Stimulated activated CD8-positive, alpha-beta memory T cell treated with anti-CD3 and anti-CD28 coated beads, Interleukin-15, amount 100 ng/mL, for 4 hours (primary cell): ENCODE measurements at regions not wholly inside any gene's neighbourhood (a gene's known extent, or its start where the extent isn't known, plus 50 kb on each side); places are given as distances from the start of the nearest gene placed in this dataset.
"Not testable (repeated sequence)": the region's sequence is repeated elsewhere in the genome, so short reads cannot be mapped to it uniquely, and the experiment has no call there.

ENCODE experiments used
- DNase-seq, 2 donors: peaks; one replicate each; pipeline ENCODE4 v3.0.0-alpha.2; 2020; ENCODE audit warnings: low read depth in 2 of 2

GRCh38 chr16:72729552-72729951 is 318.4 kb downstream of the ZFHX3 start:
- not testable (repeated sequence) for DNase-seq

DNA sequence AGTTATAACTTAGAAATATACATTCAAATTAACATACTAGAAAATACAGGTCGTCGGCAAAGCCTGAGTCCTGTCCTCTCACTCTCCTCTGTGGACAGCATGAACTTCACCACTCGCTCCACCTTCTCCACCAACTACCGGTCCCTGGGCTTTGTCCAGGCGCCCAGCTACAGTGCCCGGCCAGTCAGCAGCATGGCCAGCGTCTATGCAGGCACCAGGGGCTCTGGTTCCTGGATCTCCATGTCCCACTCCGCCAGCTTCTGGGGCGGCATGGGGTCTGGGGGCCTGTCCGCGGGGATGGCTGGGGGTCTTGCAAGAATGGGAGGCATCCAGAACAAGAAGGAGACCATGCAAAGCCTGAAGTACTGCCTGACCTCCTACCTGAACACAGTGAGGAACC is 319.4 kb downstream of the ZFHX3 start:
- no peak for DNase-seq

- DNase-seq: no peak
Measured at GRCh38 chr16:72727565-72727964, 320.4 kb downstream of the ZFHX3 start.

DNA sequence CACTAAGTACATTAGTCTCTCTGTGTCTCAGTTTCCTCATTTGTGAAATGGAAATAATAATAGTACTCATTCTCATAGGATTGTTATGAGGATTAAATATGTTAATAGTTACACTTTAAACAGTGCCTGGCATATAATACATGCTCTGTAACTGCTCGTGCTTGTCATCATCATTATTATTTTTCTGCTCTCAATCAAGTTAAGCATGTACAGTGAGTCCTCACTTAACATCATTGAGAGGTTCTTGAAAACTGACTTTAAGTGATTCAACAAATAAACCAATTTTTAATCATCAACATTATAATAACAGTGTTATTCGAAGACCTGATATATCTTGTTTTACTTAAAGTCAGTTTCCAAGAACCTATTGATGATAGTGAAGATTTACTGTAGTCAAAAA is 322.3 kb downstream of the ZFHX3 start:
- DNase-seq: no peak

DNA sequence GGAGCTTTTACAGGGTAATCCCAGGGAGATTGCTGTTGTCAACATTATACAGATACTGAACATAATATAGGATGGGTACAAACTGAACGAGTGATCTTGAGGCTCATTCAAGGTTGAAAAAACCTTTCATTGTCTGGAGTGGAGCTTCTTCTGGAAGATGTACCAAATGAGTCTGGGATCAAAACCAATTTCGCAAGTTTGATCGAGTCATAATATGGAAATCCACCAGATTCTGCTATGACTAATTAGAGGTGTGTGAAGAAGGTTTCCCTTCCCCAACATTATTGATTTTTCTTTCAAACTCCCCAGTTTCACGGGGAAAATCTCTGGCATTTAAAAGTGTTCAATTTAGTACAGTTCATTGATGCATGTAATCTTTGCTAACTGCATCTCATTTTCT is 324.1 kb downstream of the ZFHX3 start:
- DNase-seq: no peak

GRCh38 chr16:72722552-72722951 is 325.4 kb downstream of the ZFHX3 start:
- no peak for DNase-seq

DNA sequence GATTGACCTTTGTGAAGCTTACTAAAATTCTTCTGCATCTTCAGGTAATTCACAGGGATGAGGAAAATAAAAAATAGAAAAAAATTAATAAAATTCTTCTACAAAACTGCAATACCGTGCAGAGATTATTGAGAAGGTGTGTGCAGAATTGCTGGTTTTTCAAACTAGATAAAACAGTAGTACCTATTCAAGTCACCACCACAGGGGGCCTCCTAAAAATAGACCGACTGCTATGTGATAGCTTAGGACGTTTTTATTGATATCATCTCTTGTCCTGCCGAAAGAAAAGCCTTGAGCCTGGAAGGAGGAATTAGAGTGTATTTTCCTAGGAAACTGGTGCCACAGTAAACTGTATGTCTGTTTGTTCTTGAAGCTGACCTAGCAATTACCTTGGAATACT is 325.9 kb downstream of the ZFHX3 start:
- no peak for DNase-seq

DNA sequence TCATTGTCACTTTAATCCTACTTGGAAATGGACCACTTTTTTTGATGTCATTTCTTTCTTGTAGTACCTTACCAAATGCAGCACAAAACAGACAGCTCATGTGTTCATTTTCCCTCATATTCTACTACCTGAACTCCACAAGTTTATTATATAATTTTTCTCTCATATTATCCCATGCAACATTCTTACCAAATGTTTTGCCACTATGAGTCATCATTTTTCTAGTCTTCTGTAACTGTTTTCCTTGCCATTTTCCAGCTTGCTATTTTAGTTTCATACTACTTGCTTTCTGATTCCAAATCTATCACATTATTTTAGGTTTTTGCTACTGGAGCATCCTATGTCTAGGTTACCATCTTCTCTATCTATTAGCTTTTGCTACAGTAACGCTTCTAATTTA is 332.7 kb downstream of the ZFHX3 start:
- no peak for DNase-seq

- DNase-seq: no peak
Measured at GRCh38 chr16:72711823-72712222, 336.1 kb downstream of the ZFHX3 start.

DNA sequence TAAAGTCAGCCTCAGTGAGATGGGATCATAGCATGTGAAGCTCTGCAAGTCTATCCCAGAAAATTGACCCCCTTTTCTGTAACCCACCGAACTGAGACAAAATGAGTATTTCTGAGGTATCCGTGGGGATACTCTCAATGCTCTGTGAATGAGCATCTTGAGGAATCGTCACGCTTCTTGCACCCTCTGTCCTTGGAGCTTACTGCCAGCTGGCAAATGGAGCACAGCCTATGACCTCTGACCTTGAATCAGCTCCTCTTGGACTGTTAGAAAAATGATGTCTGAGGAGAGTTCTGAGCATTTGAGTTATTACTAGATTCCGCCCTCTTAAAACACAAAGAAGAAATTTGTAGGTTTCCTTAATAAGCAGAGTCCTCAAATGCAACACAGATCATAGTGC is 342.1 kb downstream of the ZFHX3 start:
- DNase-seq: no peak

DNA sequence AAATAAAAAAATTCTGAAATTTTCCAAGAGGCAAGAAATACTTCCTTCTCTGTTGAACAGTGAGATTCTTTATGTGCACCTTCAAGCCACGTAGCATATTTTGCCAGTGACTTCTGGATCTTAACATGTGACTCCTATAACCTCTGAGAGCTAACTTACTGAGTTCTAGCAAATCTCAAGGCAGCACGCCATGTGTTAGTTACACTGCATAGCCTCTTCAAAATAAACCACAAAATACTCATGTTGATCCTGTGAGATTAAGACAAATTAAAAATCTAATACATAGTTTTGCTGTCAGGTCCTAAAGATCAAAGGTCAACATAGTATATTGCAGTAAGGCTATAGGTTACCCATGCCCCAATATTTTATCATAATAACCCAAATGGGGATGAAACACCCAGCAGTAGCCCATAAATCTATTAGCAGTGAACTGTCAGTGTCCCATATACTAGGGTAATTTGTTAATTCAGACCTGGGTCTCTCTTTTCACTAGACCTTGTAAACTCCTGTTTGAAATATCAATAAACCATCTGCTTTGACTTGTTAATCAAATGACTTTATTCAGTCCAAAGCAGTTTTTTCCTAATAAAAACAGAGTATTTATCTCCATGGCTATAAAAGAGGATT is 343.1 kb downstream of the ZFHX3 start:
- no peak for DNase-seq

- no peak for DNase-seq
Measured at GRCh38 chr16:72689851-72690250, 358.1 kb downstream of the ZFHX3 start.

GRCh38 chr16:72680732-72681131 is 367.2 kb downstream of the ZFHX3 start:
- DNase-seq: no peak

GRCh38 chr16:72679856-72680255 is 368.1 kb downstream of the ZFHX3 start:
- no peak for DNase-seq

DNA sequence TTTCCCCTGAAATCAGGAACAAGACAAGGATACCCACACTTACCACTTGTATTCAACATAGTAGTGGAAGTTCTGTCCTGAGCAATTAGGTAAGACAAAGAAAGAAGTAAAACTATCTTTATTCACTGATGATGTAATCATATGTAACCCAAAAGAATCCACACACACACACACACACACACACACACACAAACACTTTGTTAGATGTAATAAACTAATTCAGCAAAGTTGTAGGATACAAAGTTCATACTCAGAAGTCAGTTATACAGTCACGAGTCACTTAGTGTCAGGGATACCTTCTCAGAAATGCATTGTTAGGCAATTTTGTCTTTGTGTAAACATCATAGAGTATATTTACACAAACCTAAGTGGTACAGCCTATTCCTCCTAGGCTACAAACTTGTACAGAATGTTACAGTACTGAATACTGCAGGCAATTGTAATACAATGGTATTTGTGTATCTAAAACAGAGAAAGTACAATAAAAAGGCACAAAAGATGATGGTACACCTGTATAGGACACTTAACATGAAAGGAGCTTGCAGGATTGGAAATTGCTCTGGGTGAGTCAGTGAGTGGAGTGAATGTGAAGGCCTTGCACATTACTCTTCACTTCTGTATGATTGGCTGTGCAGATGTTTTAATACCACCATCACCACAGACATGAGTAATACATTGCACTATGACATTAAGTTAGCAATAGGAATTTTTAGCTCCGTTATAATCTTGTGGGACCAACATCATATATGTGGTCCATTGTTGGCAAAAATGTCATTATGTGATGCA is 370.1 kb downstream of the ZFHX3 start:
- no peak for DNase-seq

DNA sequence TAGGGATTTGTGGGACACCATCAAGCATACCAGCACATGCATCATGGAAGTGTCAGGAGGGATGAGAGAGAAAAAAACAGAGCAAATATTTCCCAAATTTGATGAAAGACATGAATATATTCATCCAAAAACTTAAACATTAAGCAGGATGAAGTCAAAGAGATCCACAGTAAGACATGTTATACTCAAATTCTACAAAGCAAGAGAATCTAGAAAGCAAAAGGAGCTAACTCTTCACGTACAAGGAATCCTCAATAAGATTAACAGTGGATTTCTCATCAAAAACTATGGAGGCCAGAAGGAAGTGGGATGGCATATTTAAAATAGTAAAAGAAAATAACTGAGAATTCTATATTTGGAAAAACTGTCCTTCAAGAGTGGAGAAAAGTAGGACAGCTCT is 374.8 kb downstream of the ZFHX3 start:
- no peak for DNase-seq

DNA sequence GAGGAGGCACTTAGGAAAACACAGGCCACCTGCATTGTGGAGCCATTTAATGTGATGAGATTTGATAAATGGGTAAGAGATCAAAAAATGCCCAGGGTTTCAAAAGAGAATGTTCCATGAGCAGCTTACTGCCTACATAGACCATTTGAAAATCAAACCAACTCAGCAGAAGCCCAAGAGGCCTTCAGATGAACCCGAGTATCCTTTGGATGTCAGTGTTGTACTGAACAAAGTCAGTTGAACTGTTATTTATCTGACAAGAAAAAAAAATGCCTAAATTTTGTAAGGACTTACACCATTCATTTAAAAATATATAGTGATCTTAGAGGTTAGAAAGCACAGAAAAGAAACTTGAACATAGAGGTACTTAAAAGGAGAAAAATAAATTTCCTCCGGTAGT is 381.7 kb downstream of the ZFHX3 start:
- no peak for DNase-seq

GRCh38 chr16:72665701-72666100 is 382.2 kb downstream of the ZFHX3 start:
- no peak for DNase-seq

DNA sequence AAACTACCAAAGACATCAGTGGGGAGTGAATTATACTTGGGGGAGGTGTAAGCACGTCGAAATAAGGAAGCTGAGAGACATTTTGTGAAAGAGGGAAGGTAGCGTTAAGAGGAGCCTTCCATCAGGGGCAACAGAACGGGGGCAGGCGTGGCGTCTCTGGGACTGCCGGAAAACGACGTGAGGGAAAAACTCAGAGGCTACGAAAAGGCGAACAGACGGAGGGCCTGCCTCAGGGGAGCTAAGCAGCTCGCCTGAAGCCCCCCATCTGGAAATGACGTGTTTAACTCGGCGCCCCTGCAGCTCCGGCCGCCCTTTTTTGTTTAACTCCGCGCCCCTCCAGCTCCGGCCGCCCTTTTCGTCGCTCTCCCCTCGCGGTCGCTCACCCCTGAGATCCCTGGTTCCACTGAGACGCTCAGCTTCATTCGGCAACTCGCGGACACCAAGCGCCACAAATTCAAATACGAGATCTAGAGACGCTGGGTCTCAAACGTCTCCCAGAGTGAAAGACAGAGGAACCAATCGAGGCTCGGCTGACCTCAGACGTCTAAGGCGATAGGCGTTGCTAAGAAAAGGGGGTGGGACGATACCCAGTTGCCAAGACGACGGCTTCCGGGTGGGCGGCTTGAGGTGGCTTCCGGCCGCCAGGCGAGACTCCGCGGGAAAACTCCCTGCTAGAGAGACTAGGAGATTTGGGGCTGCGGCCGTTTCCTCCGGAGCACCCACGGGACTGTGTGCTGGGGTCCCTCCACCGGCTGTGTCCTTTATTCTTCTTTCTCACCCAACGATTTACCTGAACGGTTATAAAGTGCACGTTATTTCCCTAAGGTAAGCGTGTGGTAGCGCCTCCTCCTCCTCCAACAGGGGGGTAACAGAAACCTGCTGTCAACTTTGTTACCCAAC is 383.2 kb downstream of the ZFHX3 start:
- DNase-seq: peak; percentile 84 to 91

DNA sequence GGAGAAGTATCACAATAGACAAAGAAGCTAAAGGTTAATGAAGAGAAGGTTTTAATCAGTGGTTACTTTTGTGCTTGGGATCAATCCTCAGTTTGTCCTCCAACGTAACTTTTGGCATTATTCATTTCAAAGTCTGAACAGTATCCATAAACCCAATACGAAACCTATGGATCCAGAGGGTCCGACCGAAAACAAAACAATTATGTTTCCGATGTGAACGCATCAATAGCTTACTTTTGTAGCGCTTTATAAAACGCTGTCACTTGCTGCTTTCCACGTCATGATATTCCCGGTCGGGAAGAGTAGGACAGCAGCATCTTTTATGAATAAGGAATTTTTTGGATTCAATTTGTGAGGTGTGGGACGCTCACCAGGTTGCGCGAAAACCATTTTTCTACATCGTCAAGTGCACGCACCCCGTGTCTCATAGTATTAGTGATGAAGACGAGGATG is 383.8 kb downstream of the ZFHX3 start:
- DNase-seq: no peak

DNA sequence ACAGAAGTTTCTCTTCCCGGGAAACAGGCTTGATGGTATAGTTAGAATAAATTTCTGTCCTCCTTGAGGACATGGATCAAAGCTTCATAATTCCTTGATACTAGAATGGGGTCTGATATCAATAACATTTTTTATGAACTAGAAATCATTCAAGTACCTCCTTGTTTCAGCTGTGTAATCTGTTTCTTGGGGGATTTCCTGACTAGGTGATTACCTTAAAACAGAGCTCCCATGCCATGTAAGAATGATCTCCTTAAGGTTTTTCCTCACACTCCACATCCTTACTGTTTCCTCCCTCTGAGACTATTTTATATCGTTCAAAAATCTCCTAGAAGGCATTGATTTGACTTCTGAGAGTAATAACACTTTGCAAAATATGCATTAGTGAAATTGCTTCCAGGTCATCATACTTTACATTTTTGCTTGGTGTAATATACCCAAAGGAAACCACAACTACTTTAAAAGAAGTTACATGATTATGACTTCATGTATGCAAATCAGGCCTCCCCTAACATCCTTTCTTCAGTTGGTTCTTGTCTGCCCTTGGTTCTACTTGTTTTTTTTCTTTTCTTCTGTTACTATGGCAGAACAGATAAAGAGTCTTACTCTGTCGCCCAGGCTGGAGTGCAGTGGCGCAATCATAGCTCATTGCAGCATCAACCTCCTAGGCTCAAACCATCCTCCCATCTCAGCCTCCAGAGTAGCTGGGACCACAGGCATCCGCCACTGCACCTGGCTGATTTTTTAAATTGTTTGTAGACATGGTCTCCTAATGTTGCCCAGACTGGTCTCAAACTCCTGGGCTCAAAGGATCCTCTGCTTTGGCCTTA is 388.8 kb downstream of the ZFHX3 start:
- DNase-seq: no peak

DNA sequence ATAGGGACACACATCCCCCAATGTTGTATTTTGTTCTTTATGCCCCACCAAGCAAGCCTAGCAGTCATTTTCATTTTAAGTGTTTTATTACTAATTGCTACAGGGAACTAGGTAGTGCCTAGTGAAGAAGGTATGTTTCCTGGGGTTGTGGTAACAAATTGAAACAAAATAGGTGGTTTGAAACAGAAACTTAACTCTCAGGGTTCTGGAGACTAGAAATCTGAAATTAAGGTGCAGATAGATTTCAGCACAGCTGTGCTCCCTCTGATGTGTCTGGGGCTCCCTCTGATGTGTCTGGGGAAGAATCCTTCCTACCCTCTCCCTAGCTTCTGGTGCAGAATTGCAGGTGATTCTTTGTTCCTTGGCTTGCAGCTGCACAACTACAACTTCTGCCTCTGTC is 390.1 kb downstream of the ZFHX3 start:
- no peak for DNase-seq
